Stimulated activated naive CD8-positive, alpha-beta T cell treated with anti-CD3 and anti-CD28 coated beads, Interleukin-15, amount 100 ng/mL, for 72 hours (primary cell): ENCODE measurements at regions not wholly inside any gene's neighbourhood (a gene's known extent, or its start where the extent isn't known, plus 50 kb on each side); places are given as distances from the start of the nearest gene placed in this dataset.

ENCODE experiments used
- ATAC-seq: fragments of 150-1000 bp; cut with Tn5 transposase; 2 replicates; pipeline ENCODE4 v1.10.0; 2021; ENCODE audit warnings: mild to moderate bottlenecking, moderate library complexity
- DNase-seq, 2 donors: peaks; one replicate each; pipeline ENCODE4 v3.0.0; 2021 to 2022
- H3K27ac Mint-ChIP-seq, 2 donors: one replicate each; pipeline ENCODE4 v1.8.0; 2022; ENCODE audit warnings: mild to moderate bottlenecking in 2 of 2, mixed read lengths in 2 of 2, moderate library complexity in 2 of 2
- H3K27me3 Mint-ChIP-seq: one replicate; pipeline ENCODE4 v1.8.0; 2022; ENCODE audit warnings: mixed read lengths
- H3K4me1 Mint-ChIP-seq: one replicate; pipeline ENCODE4 v1.8.0; 2022; ENCODE audit warnings: mild to moderate bottlenecking, mixed read lengths
- H3K4me3 Mint-ChIP-seq, 2 donors: one replicate each; pipeline ENCODE4 v1.8.0; 2022; ENCODE audit warnings: mild to moderate bottlenecking in 2 of 2, mixed read lengths in 2 of 2, moderate library complexity in 1 of 2
- H3K9me3 Mint-ChIP-seq, 2 donors: one replicate each; pipeline ENCODE4 v1.8.0; 2022; ENCODE audit warnings: mixed read lengths in 2 of 2

- ATAC-seq (no peak), DNase-seq (no peak)
- H3K27me3 Mint-ChIP-seq, result peaks cover 9% of the 10 kb centered on the region
- H3K9me3 Mint-ChIP-seq, result no peaks in the 10 kb centered on the region
- H3K4me3 Mint-ChIP-seq, result no peak overlapping the region
- no peak overlapping the region for H3K27ac Mint-ChIP-seq
- no peaks in the 10 kb centered on the region for H3K4me1 Mint-ChIP-seq
Measured at GRCh38 chr2:226443112-226443511, 356.5 kb downstream of the IRS1 start.

GRCh38 chr2:226440127-226440918 lies 359.3 kb downstream of the IRS1 start:
- peaks cover 0 to 5% of the 10 kb centered on the region in 2 donors for H3K9me3 Mint-ChIP-seq
- no peaks in the 10 kb centered on the region for H3K4me1 Mint-ChIP-seq
- DNase-seq (no peak), ATAC-seq (no peak)
- H3K4me3 Mint-ChIP-seq, result no peak overlapping the region
- peaks cover 21% of the 10 kb centered on the region for H3K27me3 Mint-ChIP-seq
- H3K27ac Mint-ChIP-seq, result no peak overlapping the region

- H3K27ac Mint-ChIP-seq, result peak overlapping the region in 1 of 2 donors; percentile 5
- no peak for DNase-seq
- H3K4me3 Mint-ChIP-seq, result no peak overlapping the region
- no peak for ATAC-seq
- H3K9me3 Mint-ChIP-seq, result peaks cover 0 to 5% of the 10 kb centered on the region in 2 donors
- H3K27me3 Mint-ChIP-seq, result peaks cover 31% of the 10 kb centered on the region
- no peaks in the 10 kb centered on the region for H3K4me1 Mint-ChIP-seq
Measured at GRCh38 chr2:226439337-226439736, 360.3 kb downstream of the IRS1 start.

DNA sequence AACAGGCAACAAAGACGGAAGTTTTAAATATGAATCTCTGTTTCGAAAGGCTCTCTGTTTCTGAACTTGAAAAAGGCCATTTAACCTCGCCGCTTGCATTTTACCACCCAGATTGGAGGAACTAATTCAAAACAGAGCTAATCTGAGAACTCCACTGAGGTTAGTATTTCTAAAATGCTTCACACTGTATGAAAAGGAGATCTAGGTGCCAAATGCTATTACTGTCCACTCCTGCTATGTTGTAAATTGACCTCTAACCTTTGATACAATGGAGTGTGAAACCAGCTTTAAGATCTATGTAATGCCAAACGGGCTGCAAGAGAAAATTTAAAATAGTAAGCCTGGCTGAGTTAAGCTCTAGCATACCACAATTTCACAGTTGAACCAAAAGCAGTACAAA lies 364.5 kb downstream of the IRS1 start:
- H3K27ac Mint-ChIP-seq, result no peak overlapping the region
- DNase-seq (no peak), ATAC-seq (no peak)
- H3K4me1 Mint-ChIP-seq, result no peaks in the 10 kb centered on the region
- H3K9me3 Mint-ChIP-seq, result peaks cover 0 to 5% of the 10 kb centered on the region in 2 donors
- no peak overlapping the region for H3K4me3 Mint-ChIP-seq
- H3K27me3 Mint-ChIP-seq, result peaks cover 37% of the 10 kb centered on the region

GRCh38 chr2:226434702-226435101 lies 364.9 kb downstream of the IRS1 start:
- Mint-ChIP-seq H3K27ac (no peak overlapping the region), H3K4me1 (no peaks in the 10 kb centered on the region), H3K4me3 (no peak overlapping the region), H3K27me3 (peaks cover 42% of the 10 kb centered on the region), H3K9me3 (peaks cover 0 to 5% of the 10 kb centered on the region in 2 donors)
- no peak for DNase-seq
- no peak for ATAC-seq

DNA sequence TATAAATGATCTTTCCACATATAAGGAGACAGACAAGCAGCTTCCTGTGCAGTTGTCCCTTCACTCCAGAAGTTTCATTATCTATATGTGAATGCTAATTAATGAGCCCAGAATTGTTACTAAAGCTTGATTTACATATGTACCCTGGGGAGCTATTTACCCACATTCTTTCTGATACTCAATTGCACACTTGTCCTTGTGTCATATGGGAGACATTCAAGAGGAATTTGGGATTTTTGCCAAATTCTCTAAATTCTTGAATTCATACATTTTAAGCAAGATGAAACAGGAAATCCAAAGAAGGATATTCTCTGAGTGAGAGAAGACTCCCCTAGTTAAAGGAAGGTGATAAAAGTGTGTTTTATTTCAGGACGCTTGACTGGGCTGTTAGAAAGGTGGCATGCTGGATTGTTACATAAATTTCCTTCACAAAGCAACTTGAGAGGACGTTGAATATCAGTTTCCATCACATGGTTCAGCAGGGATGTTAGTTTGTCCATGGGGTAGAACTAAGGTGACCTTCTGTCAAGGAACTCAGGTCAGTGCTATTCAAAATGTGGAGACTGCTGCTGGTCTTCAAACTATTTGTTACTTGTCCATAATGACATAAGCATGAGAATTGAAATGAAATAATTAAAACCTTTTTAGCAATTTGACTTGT lies 368.2 kb downstream of the IRS1 start:
- DNase-seq (no peak), ATAC-seq (no peak)
- H3K4me3 Mint-ChIP-seq, result no peak overlapping the region
- peaks cover 36% of the 10 kb centered on the region for H3K27me3 Mint-ChIP-seq
- no peaks in the 10 kb centered on the region for H3K9me3 Mint-ChIP-seq
- H3K27ac Mint-ChIP-seq, result no peak overlapping the region
- no peaks in the 10 kb centered on the region for H3K4me1 Mint-ChIP-seq

DNA sequence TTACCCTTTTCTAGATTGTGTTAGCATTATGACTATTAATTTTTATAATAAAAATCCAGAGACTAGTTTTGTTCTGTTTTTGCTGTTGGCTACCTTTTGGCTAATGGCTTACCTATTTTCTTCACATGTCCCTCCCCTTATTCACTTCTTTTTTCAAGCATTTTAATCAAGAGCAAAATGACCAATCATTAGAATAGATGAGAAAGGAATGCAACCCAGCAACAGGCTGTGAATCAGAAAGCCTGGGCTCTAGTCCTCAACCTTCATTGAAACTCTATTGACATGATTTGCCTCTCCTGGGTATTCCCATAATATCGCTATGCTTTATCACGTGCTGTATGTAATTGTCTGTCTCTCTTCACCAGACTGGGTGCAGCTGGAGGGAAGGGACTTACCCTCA lies 370.1 kb downstream of the IRS1 start:
- Mint-ChIP-seq H3K9me3 (no peaks in the 10 kb centered on the region), H3K27me3 (peaks cover 37% of the 10 kb centered on the region), H3K4me3 (no peak overlapping the region), H3K27ac (no peak overlapping the region), H3K4me1 (no peaks in the 10 kb centered on the region)
- ATAC-seq (no peak), DNase-seq (no peak)

GRCh38 chr2:226427538-226428307 lies 371.9 kb downstream of the IRS1 start:
- Mint-ChIP-seq H3K4me3 (no peak overlapping the region), H3K27me3 (peaks cover 46% of the 10 kb centered on the region), H3K4me1 (peaks cover 9% of the 10 kb centered on the region), H3K9me3 (no peaks in the 10 kb centered on the region), H3K27ac (no peak overlapping the region)
- no peak for ATAC-seq
- no peak for DNase-seq

GRCh38 chr2:226426292-226426736 lies 373.3 kb downstream of the IRS1 start:
- Mint-ChIP-seq H3K4me3 (no peak overlapping the region), H3K27ac (no peak overlapping the region), H3K27me3 (peaks cover 39% of the 10 kb centered on the region), H3K4me1 (peaks cover 9% of the 10 kb centered on the region), H3K9me3 (no peaks in the 10 kb centered on the region)
- ATAC-seq (no peak), DNase-seq (no peak)

- Mint-ChIP-seq H3K9me3 (no peaks in the 10 kb centered on the region), H3K27ac (no peak overlapping the region), H3K4me1 (peaks cover 9% of the 10 kb centered on the region), H3K4me3 (no peak overlapping the region), H3K27me3 (peaks cover 29% of the 10 kb centered on the region)
- ATAC-seq (no peak), DNase-seq (no peak)
Measured at GRCh38 chr2:226424971-226425370, 374.6 kb downstream of the IRS1 start.

- Mint-ChIP-seq H3K9me3 (no peaks in the 10 kb centered on the region), H3K4me1 (peaks cover 9% of the 10 kb centered on the region), H3K27me3 (peaks cover 23% of the 10 kb centered on the region), H3K4me3 (peak overlapping the region; percentile 2 to 44), H3K27ac (no peak overlapping the region)
- DNase-seq (peak; percentile 25 to 57), ATAC-seq (peak; percentile 93)
Measured at GRCh38 chr2:226423498-226423960, 376.1 kb downstream of the IRS1 start.

- ATAC-seq (no peak), DNase-seq (no peak)
- no peaks in the 10 kb centered on the region for H3K9me3 Mint-ChIP-seq
- H3K27ac Mint-ChIP-seq, result no peak overlapping the region
- H3K27me3 Mint-ChIP-seq, result peaks cover 22% of the 10 kb centered on the region
- H3K4me1 Mint-ChIP-seq, result peaks cover 9% of the 10 kb centered on the region
- no peak overlapping the region for H3K4me3 Mint-ChIP-seq
Measured at GRCh38 chr2:226420646-226421045, 379.0 kb downstream of the IRS1 start.

- no peak overlapping the region for H3K27ac Mint-ChIP-seq
- H3K9me3 Mint-ChIP-seq, result no peaks in the 10 kb centered on the region
- DNase-seq, result no peak
- ATAC-seq, result no peak
- no peak overlapping the region for H3K4me3 Mint-ChIP-seq
- peaks cover 7% of the 10 kb centered on the region for H3K27me3 Mint-ChIP-seq
- peaks cover 4% of the 10 kb centered on the region for H3K4me1 Mint-ChIP-seq
Measured at GRCh38 chr2:226418521-226418920, 381.1 kb downstream of the IRS1 start.

GRCh38 chr2:226414335-226414734 lies 385.3 kb downstream of the IRS1 start:
- Mint-ChIP-seq H3K9me3 (no peaks in the 10 kb centered on the region), H3K4me1 (no peaks in the 10 kb centered on the region), H3K4me3 (no peak overlapping the region), H3K27ac (no peak overlapping the region), H3K27me3 (peaks cover 13% of the 10 kb centered on the region)
- ATAC-seq, result no peak
- DNase-seq, result no peak

- H3K27me3 Mint-ChIP-seq, result peaks cover 20% of the 10 kb centered on the region
- no peak overlapping the region for H3K4me3 Mint-ChIP-seq
- H3K4me1 Mint-ChIP-seq, result no peaks in the 10 kb centered on the region
- no peaks in the 10 kb centered on the region for H3K9me3 Mint-ChIP-seq
- ATAC-seq (no peak), DNase-seq (no peak)
- H3K27ac Mint-ChIP-seq, result no peak overlapping the region
Measured at GRCh38 chr2:226413498-226414130, 386.0 kb downstream of the IRS1 start.
